Heart left ventricle (tissue), 13 donors: ENCODE measurements at regions not wholly inside any gene's neighbourhood (a gene's known extent, or its start where the extent isn't known, plus 50 kb on each side); places are given as distances from the start of the nearest gene placed in this dataset.

Experiments used
- CTCF ChIP-seq, 12 donors: fragments of 200-600 bp; sonication (generic) in 4 of 12; IDR thresholded peaks; one replicate each; pipeline versions ENCODE4 v1.5.0 to v1.8.0; 2018 to 2022; ENCODE audit warnings: antibody characterized with exemption in 12 of 12, mild to moderate bottlenecking in 5 of 12
- POLR2A ChIP-seq, 2 donors: fragments of 450-650 bp; IDR thresholded peaks; one replicate each; pipeline ENCODE4 v1.6.1; 2017; ENCODE audit warnings: antibody characterized with exemption in 2 of 2, mild to moderate bottlenecking in 2 of 2, moderate library complexity in 2 of 2
- donor health status: ischemic (EF 13 %, LVEDD 7.1; RV severe dilation, severe dysfunction).
- donor health status: DM: no; HTN: yes; CAD: no.
- donor health status: DM: no; HTN: no; CAD: no.
- donor health status: ischemic (EF 25% LVEDD 6.9; RV normal size, moderate dysfunction).
- donor health status: ischemic (EF 25% LVEDD 5.7; RV mildly dilated, moderate dysfunction).
- donor health status: ischemic (EF 35%, LVEDD 5.7; RV mildly dilated, moderate dysfunction).
- donor health status: nonischemic (EF 11% LVEDD 7.7; RV severe dilation, severe dysfunction).
- donor health status: DM: yes; HTN: yes; CAD: no.
- donor health status: PGD.
- donor health status: ischemic (EF 29% LVEDD 5.4; RV normal size, mild dysfunction).
- donor health status: nonischemic (EF 23%, LVEDD 6.1; RV moderate dilation, normal function).

DNA sequence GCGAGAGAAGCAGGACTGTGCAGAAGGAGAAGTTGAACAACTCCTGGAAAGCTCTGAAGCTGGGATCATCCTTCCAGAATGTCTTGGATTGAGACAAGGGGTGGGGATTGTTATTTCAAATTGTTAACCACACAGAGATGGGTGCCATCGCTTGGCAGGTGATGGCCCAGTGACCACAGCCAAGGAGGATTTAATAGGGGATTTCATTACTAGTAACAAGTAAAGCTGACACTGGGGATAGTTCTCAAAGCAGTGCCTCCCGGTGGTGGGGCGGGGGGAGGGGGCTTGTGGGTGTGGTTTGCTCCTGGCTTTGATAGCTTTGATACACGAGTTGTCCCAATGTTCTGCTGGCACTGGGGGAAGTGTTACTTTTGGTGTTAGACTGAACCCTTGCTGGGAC lies 59.2 kb downstream of the ZNF503 start:
- no peak for TF ChIP-seq CTCF (IDR thresholded peaks at IDR 0.05)
- TF ChIP-seq POLR2A (IDR thresholded peaks at IDR 0.05): no peak
